ENCODE measurements at regions not wholly inside any gene's neighbourhood (a gene's known extent, or its start where the extent isn't known, plus 50 kb on each side); places are given as distances from the start of the nearest gene placed in this dataset.

GRCh38 chr2:198815626-198816025 lies 642.1 kb downstream of the SATB2 start:
- H3K9me3 Mint-ChIP-seq, result no peaks in the 10 kb centered on the region
- no peaks in the 10 kb centered on the region for H3K27me3 Mint-ChIP-seq (ENCODE audit: low read depth)
- no peaks in the 10 kb centered on the region for H3K36me3 Mint-ChIP-seq (ENCODE audit: low read depth)
- no peak for TF ChIP-seq CTCF (conservative IDR thresholded peaks at IDR 0.05)
- no peak overlapping the region for H3K27ac Mint-ChIP-seq (ENCODE audit: unreplicated experiment)
- H3K4me3 Mint-ChIP-seq, result no peak overlapping the region
- no peaks in the 10 kb centered on the region for H3K4me1 Mint-ChIP-seq
- DNase-seq (ENCODE audit: low read depth, low spot score), result no peak

- Mint-ChIP-seq H3K27me3 (ENCODE audit: low read depth) (no peaks in the 10 kb centered on the region), H3K4me3 (no peak overlapping the region), H3K4me1 (no peaks in the 10 kb centered on the region), H3K27ac (ENCODE audit: unreplicated experiment) (no peak overlapping the region), H3K36me3 (ENCODE audit: low read depth) (no peaks in the 10 kb centered on the region), H3K9me3 (no peaks in the 10 kb centered on the region)
- no peak for DNase-seq (ENCODE audit: low read depth, low spot score)
- TF ChIP-seq CTCF (conservative IDR thresholded peaks at IDR 0.05), result no peak
These were observed 646.5 kb downstream of the SATB2 start for GRCh38 chr2:198811198-198811597.

GRCh38 chr2:198809976-198810375 lies 647.8 kb downstream of the SATB2 start:
- Mint-ChIP-seq H3K4me3 (no peak overlapping the region), H3K27ac (ENCODE audit: unreplicated experiment) (no peak overlapping the region), H3K27me3 (ENCODE audit: low read depth) (no peaks in the 10 kb centered on the region), H3K36me3 (ENCODE audit: low read depth) (no peaks in the 10 kb centered on the region), H3K4me1 (no peaks in the 10 kb centered on the region), H3K9me3 (no peaks in the 10 kb centered on the region)
- TF ChIP-seq CTCF (conservative IDR thresholded peaks at IDR 0.05), result no peak
- DNase-seq (ENCODE audit: low read depth, low spot score), result no peak

- no peaks in the 10 kb centered on the region for H3K4me1 Mint-ChIP-seq
- DNase-seq (ENCODE audit: low read depth, low spot score), result no peak
- H3K36me3 Mint-ChIP-seq (ENCODE audit: low read depth), result no peaks in the 10 kb centered on the region
These were observed 650.6 kb downstream of the SATB2 start for GRCh38 chr2:198807131-198807530.

GRCh38 chr2:198795419-198795818 lies 662.3 kb downstream of the SATB2 start:
- Mint-ChIP-seq H3K27ac (ENCODE audit: unreplicated experiment) (no peak overlapping the region), H3K4me3 (no peak overlapping the region), H3K36me3 (ENCODE audit: low read depth) (no peaks in the 10 kb centered on the region), H3K9me3 (no peaks in the 10 kb centered on the region), H3K4me1 (no peaks in the 10 kb centered on the region), H3K27me3 (ENCODE audit: low read depth) (no peaks in the 10 kb centered on the region)
- no peak for DNase-seq (ENCODE audit: low read depth, low spot score)
- no peak for TF ChIP-seq CTCF (conservative IDR thresholded peaks at IDR 0.05)

More at GRCh38 chr2:198807131-198807530, 650.6 kb downstream of the SATB2 start:
- H3K27me3 Mint-ChIP-seq (ENCODE audit: low read depth), result no peaks in the 10 kb centered on the region
- H3K9me3 Mint-ChIP-seq, result no peaks in the 10 kb centered on the region
- no peak overlapping the region for H3K27ac Mint-ChIP-seq (ENCODE audit: unreplicated experiment)
- no peak overlapping the region for H3K4me3 Mint-ChIP-seq
- no peak for TF ChIP-seq CTCF (conservative IDR thresholded peaks at IDR 0.05)

- Mint-ChIP-seq H3K4me3 (no peak overlapping the region), H3K27ac (ENCODE audit: unreplicated experiment) (no peak overlapping the region), H3K27me3 (ENCODE audit: low read depth) (no peaks in the 10 kb centered on the region), H3K36me3 (ENCODE audit: low read depth) (no peaks in the 10 kb centered on the region), H3K4me1 (no peaks in the 10 kb centered on the region), H3K9me3 (no peaks in the 10 kb centered on the region)
- TF ChIP-seq CTCF (conservative IDR thresholded peaks at IDR 0.05), result no peak
- DNase-seq (ENCODE audit: low read depth, low spot score), result no peak
These were observed 666.1 kb downstream of the SATB2 start for GRCh38 chr2:198791623-198792022.
